GM21825 (cell line): ENCODE measurements at regions not wholly inside any gene's neighbourhood (a gene's known extent, or its start where the extent isn't known, plus 50 kb on each side); places are given as distances from the start of the nearest gene placed in this dataset.

ENCODE experiments used
- ATAC-seq: cut with Tn5 transposase; IDR thresholded peaks from one replicate; pipeline ENCODE4 v1.9.1; 2021; ENCODE audit warnings: mild to moderate bottlenecking, moderate library complexity; ENCODE audit not compliant: unreplicated experiment

DNA sequence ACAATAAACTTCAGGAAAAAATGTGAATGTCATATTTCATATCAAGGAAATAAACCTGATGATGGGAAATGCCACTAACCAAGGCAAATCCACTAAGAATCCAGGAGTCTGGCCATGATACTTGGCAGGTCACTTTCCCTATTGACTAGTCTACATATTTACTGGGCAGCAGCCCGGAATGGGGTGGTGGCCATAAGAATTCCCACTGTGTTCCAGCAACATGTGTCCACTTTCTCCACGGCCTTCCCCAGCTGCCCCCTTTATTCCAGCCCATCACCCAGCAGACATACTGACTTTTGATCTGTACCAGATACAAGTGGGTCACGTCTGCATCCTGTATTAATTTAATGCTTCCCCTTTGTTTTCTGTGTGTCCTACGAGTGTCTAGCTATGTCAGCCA, 234.5 kb upstream of the PRDM1 start:
- ATAC-seq, result no peak

DNA sequence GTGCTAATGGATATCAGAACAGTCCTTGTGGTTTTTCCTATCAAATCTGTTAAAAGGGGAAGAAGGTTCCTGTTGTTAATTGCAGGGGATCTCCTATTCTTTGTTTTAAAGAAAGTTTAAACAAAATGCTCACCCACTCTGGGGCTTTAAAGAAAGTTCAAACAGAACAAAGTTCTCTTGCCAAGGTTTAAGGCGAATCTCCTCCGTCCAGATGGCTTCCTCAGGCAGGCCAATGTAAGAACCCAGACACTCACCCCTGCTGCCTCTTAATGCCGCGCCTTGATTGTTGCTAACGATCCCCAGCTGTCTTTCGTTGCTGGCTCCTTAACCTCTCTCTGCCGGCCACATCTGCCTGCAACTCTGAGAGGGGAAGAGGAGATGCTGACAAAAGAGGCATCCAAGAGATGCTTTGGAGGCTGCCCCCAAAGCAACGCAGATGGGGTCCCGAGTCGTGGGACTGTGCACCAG, 235.0 kb upstream of the PRDM1 start:
- no peak for ATAC-seq

DNA sequence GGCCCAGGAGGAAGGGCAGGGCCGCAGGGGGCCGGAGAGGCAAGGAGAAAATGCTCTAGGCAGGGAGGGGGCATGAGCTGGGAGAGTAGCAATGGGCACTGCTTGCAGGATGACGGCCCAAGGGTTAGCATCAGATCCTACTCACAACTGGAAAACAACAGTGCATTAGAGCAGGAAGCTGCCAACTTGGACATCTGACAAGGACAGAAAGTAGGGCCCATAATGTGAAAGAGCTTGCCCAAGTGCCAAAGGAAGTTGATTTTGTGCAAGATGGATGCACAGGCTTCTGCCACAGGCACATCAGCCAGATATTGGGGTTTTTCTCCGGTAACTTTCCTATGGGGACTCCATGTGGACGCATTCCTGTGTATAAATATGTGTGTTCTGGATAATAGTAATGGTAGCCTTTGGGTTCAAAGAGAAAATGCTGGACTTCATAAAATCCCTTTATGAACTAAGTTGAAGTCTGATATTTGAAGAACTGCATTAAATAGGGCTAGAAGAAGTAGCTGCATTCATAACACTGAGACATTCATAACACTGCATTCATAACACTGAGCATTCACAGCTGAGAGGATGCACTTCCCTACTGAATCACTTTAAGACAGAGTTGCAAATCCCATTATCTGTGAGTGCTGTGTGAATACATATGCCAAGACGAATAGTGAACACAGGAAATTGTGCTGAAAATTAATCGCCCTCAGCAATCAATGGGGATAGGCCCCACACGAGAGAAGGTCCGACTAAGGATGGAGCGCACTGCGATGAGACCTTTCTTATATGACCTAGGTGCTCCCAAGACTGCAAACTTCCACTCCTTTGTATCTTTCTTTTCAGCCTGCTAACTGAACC, 235.6 kb upstream of the PRDM1 start:
- no peak for ATAC-seq

DNA sequence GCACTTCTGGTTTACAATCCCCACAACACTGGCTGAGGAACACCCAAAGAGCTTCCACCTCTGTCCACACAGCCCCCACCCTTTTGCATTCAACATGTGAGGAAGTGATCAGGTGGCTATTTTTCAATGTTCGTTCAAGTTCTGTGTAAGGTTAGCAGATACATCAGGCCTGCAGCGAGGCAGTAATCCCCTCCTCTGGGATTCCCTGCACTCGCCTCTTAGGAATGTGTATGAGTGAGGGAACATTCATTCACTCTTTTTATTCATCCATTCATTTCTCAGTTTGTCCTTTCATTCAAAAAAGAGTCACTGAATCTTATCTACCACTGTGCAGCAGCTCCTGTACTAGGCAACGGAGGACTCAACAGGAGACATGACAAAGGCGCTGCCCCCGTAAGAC, 236.4 kb upstream of the PRDM1 start:
- ATAC-seq, result no peak

DNA sequence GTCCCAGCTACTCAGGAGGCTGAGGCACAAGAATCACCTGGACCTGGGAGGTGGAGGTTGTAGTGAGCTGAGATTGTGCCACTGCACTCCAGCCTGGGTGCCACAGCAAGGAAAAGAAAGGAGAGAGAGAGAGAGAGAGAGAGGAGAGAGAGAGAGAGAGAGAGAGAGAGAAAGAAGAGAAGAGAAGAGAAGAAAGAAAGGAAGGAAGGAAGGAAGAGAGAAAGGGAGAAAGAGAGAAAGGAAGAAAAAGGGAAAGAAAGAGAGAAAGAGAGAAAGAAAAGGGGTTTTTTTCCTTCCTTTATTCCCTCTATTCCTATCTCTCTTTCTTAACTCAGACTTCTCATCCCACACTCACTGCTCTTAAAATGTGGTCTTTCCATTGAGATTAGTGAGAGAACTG, 238.7 kb upstream of the PRDM1 start:
- no peak for ATAC-seq

DNA sequence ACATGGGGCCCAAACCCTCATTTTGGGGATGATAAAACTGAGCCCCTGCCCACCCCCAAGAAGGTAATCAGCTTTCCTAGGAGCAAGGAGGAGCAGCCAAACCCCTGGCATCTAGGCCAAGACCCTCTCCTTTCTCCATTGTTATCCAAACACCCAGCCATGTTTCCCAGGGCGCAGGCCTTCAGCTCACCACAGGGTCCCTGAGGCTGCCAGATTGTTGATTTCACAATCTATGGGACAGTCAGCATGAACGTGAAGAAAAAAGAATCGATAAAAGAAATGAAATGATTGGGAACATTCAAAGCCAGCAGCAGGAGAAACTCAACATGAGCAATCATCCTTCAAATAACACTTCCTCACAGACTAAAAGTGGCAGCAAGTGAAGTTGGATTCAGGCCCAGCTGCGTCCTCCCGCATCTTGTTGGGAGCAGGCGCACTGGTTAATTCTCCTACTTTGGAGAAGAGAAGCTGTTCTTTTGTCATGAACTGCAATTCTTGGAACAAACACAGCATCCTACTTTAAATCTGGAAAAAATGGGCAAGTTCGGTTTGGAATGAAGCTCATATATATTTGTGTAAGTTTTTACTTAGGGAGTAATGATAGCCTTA, 241.8 kb upstream of the PRDM1 start:
- no peak for ATAC-seq

DNA sequence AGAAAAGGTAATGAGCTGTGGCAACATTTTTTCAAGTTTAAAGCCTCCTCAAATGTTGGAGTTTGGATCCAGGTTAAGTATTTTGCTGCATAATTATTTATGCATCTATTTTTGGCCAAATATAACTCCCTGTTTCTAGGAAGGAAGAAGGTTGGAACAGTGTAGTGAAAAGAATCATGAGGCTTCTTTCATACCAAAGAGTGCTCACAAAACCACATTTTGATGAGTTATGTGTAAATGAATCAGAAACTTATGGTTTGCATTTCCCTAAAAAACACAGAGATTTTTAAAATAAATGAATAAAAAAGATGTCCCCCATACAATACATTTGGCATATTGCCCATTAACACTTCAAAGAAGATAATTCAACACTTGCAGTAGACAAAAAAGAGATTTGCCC, 246.9 kb upstream of the PRDM1 start:
- no peak for ATAC-seq

DNA sequence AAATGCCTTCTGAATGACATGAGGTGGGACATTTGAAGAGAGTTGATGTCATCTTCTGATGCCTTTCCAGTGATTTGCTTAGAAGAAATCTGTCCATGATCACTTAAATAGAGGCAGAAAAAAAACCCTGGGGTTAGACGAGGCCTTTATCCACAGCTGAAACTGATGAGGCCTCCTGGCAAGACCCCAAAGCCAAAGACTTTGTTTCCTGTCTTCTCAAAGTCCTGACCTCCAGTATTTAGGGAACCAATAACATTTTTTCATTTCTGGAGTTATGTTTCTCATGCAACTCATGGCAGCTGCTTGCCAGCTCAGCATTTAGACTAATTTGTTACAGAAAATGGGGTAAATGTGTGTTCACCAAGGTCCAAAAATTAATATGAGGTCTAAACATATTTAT, 248.0 kb upstream of the PRDM1 start:
- no peak for ATAC-seq

DNA sequence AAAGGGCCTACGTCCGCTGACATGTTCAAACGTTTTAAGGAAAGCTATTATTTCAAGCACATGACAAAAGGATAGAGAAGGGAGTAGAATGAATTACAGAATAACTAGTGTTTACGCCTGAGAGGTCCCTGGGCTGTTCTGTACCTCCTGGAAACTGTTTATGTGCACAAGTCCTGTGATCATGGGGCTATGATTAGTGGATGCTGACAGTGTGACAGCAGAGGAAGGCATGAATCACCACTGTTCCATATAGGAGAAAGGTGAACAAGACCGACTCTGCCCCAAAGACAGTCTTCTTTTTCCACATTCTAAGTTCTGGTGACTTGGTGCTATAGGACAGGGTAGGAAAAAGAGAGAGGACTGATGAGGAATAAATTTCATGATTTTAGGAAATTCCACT, 249.2 kb upstream of the PRDM1 start:
- no peak for ATAC-seq

DNA sequence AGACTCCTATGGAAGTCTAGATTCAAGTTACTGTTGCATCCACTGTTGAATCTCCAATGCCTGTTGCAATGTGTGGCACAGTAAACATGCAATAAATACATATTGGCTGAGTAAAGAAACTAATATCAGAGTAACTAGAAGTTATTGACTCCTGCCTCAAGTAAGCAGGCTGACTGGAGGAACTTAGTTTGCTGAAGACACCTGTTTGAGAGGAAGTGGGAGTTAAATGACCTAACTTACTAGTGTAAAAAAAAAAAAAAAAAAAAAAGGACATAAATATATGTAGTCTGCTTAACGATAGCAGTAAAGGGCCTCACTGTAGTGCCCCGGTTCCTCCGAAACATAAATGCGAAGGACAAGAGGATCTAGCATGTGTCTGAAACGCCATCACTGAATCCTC, 249.8 kb upstream of the PRDM1 start:
- ATAC-seq, result no peak

DNA sequence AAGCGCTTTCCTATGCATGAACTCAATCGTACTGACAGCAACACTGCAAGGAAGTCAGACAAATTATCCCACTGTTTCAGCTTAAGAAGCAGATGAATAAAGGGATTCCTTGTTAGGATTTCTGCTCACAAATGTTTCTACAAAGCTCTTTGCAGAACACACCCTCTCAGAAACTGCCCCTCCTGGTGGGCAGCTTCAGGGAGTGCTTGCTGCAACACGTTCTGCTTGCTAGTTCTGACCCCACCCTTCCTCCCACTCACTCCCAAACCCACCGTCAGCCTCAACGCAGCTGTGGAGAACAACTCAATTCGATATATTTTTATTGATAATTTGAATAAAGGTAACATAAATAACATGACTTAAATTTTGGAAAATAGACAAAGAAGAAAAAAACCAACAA, 250.8 kb upstream of the PRDM1 start:
- ATAC-seq, result no peak

DNA sequence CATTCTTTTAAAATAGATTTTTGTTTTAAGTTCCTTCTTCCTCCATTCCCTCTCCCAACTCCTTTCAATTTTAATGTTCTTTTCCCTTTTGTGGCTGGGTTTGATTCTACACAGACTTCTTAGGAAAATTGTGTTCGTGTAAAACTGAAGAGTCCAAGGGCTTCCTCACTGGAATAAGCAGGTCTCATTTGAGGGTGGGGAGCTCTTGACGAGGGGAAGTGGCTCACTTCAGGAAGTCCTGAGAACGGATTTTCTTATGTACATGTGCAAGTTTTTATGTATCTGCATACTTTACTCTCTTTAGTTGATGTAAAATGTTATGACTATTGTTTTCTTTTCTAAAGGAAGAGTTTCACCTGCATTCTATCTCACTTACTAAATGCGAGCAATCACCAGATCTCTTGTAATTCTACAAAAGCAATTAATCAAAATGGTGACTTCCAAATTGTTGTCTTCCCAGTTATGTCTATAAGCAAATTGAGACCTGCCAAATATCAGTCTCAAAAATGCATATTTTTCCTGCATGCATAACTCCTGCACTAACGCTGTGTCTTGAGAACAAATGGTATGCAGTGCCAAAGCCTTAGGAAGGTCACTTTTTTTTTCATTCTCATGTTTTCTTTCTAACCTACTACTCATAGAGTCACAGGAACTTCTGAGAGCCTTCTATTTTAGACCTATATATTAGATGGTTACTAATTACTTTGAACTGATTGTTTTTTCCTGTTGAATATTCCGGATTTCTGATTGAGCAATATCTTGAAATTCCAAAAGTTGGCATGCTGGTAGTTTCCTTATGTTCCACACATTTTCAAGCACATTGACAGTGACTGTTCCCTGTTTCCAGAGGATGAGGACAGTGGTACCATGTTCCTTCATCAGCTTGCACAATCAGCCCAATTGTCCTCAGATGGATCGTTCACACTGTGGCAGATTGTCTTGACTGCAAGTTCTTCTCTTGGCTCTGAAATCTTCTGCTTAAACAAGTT, 251.9 kb upstream of the PRDM1 start:
- no peak for ATAC-seq

DNA sequence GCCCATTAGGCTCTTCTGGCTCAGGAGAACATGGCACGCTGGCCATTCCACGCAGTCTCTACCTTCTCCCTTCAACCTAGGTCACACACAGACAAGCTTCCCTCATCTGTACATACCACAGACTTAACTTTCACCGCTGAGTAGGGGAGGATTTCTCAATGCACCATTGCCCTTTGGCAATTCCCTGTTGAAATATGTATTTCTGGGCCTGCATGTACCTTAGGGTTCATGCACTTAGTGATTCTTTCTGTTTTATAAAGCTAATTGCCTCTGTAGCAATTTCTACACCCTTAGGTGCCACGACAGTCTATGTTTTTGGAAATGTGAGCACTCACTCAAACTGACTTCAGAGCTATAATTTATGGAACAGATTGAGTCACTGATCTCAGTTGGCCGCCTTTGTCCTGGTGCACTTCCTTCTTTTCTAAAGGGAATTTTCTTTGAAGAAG, 253.8 kb upstream of the PRDM1 start:
- ATAC-seq, result no peak

DNA sequence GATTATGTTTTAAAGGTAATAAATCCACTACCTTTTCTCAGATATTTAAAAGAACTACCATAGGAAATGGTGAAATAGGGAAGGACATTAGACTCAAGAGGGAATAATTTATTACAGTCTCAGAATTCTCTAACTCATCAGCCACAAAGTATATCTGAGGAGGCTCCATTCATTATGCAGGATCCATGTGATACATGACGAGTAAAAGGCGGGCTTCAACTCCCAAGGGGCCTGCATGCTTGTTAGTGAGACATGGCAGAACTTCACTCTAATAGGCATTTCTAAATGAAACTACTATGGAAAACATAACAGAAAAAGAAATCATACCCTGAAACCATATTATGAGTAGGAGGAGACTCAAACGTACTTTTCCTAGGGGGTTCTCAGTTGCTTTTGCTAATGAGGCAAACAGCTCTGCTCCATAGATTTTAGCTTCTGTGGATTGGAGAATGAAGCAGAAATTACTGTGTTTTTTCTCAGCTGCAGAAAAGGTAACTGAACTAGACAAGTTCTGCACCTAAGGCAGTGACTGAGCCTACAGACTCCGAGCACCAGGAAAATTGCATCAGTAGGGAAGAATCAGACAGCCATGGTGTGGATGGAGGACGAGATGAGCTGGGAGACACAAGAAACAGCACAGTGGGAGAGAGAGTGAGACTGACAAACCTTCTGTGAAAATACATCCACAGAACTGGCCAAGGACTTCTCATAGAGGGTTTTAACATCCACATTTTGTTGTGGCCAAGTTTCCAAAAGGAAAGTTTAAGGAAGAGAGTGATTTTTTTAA, 254.6 kb upstream of the PRDM1 start:
- ATAC-seq, result no peak

DNA sequence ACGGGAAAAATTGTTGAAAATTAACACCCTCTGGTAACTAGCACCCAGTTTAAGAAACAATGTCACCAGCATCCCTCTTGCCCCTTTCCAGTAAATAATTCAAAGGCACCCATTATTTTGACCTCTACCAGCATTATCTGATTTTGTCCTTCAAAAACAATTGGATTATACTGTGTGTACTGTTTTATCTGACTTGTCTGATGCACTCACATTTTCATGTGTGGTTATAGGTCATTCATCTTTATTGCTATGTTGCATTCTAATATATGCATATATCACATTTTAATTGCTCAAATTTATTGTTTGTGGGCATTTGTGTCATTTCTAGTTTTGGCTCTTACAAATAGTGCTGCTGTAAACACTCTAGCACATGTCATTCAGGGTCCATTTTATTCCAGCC, 260.9 kb upstream of the PRDM1 start:
- ATAC-seq, result no peak

DNA sequence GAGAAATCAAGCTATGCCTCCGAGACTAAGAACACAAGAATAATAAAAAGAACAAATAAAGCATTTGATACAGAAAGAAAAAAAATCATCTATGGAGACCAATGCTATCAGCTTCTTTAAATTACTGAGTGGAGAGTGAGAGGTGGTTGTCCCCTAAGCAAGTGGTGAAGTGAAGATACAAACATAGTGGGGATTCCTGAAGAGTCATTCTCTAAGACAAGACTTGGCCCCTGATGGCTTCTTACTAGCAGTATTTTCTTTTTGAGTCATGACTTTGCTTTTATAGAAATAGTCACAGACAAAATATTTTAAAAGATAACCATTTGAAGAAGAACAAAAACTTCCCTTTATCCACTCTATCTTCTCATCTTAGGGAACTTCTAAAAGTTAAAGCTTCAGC, 261.4 kb upstream of the PRDM1 start:
- ATAC-seq, result no peak

DNA sequence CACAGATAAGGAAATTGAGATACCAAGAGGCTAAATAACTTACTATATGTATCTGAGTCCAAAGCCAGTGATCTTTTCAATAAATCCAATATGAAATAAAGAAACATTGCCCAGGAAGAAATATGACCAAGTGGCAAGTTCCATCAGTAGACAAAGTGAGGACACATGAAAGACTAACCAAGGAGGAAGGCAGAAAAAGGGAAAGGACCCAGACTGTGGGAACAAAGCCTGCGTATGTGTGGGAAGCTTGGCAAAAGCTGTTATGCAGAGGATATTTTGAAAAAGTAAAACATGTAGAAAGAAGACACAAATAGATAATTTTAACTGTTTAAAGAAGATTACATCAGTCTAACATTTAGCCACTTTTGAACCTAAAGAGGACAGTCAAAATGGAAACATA, 264.4 kb upstream of the PRDM1 start:
- ATAC-seq, result no peak

DNA sequence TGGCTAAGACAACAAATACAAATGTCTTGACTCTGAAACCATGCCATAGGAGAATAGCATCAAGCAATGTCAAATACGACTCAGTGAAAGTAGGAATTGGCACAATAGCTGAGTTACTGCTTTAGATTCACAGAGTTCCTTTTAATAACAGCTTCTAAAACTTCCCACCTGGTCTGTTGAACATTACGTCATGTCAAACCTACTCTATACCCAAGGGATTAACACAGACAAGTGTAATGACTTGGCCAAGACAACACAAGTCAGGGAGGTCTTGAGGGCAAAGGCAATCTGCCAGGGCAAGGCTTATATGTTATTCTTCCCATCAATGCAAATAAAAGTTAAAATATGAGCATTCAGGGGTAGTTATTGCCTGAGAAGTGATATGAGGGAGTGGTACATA, 265.1 kb upstream of the PRDM1 start:
- ATAC-seq, result no peak

DNA sequence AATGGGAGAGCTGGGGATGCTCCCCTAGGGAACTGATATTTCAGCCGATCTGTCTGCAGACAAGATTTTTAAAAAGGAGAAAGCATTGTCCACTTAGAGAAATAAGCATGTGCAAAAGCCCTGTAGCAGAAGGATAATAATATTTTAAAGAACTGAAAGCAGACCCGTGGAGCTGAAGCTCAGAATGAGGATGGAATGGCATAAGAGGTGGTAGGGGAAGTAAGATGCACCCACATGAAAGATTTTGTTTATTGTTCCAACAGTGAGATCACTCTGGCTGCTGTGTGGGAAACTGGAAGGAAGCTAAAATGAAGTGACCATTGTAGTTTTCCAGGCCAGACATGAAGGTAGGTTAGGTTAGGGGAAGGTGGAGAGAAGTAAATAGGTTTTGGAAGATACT, 266.4 kb upstream of the PRDM1 start:
- ATAC-seq, result no peak

DNA sequence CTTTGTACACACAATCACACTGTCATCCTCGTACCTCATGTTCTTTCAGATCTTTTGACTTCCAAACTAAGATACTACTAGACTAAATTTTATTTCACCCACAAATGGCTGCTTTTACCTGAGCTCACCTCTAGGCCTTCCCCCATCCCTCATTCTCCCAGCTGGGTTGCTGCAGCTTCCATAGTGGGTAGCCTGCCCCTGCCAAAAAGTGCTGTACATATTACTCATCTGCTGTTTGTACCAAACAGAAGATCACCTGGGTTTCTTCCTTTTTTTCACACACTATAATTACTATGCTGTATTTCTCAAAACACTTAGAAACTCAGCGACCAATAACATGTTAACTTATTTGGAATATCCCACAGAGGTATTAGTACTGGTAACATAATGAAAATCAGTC, 267.6 kb upstream of the PRDM1 start:
- ATAC-seq, result no peak

DNA sequence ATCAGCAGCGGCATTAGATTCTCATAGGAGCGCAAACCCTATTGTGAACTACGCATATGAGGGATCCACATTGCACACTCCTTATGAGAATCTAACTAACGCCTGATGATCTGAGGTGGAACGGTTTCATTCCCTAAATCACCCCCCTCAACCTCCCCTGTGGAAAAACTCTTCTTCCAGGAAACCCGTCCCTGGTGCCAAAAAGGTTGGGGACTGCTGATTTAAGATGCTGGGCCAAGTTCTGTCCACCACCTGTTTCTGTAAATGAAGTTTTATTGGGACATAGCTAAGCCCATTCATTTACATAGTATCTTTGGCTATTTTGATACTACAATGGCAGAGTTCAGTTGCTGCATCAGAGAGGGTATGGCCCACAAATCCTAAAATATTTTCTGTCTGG, 268.2 kb upstream of the PRDM1 start:
- no peak for ATAC-seq
